ENCODE measurements at regions not wholly inside any gene's neighbourhood (a gene's known extent, or its start where the extent isn't known, plus 50 kb on each side); places are given as distances from the start of the nearest gene placed in this dataset.

DNA sequence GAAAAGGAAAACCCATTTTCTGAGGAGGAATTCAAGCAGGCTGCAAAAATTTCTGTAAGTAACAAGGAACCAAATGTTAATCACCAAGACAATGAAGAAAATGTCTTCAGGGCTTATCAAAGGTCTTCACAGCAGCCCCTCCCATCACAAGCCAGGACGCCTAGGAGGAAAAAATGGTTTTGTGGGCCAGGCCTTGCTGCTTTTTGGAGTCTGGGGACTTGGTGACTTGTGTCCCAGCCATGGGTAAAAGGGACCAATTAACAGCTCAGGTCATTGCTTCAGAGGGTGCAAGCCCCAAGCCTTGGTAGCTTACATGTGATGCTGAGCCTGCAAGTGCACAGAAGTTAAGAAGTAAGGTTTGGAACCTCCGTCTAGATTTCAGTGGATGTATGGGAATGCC lies 55.7 kb upstream of the FOXP2 start:
- TF ChIP-seq, protein P1, sequence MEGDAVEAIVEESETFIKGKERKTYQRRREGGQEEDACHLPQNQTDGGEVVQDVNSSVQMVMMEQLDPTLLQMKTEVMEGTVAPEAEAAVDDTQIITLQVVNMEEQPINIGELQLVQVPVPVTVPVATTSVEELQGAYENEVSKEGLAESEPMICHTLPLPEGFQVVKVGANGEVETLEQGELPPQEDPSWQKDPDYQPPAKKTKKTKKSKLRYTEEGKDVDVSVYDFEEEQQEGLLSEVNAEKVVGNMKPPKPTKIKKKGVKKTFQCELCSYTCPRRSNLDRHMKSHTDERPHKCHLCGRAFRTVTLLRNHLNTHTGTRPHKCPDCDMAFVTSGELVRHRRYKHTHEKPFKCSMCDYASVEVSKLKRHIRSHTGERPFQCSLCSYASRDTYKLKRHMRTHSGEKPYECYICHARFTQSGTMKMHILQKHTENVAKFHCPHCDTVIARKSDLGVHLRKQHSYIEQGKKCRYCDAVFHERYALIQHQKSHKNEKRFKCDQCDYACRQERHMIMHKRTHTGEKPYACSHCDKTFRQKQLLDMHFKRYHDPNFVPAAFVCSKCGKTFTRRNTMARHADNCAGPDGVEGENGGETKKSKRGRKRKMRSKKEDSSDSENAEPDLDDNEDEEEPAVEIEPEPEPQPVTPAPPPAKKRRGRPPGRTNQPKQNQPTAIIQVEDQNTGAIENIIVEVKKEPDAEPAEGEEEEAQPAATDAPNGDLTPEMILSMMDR (optimal IDR thresholded peaks at IDR 0.05 in 1 of 3, IDR thresholded peaks at IDR 0.05 in 1 of 3, conservative IDR thresholded peaks at IDR 0.05 in 1 of 3; ENCODE audit: extremely low read depth in 1 of 3, insufficient read depth in 2 of 3, low read length in 3 of 3) = no peak
- TF ChIP-seq EZH2 (IDR thresholded peaks at IDR 0.05; ENCODE audit: low read length) = no peak

Data from keratinocyte (primary cell).